SIG-M5 (cell line): ENCODE measurements at regions not wholly inside any gene's neighbourhood (a gene's known extent, or its start where the extent isn't known, plus 50 kb on each side); places are given as distances from the start of the nearest gene placed in this dataset.
"Not testable (repeated sequence)": the region's sequence is repeated elsewhere in the genome, so short reads cannot be mapped to it uniquely, and the experiment has no call there.

Experiments used
- DNase-seq: peaks from one replicate; lab custom pipeline; 2025; lab: John Stamatoyannopoulos, UW

- no peak for DNase-seq
Measured at GRCh38 chr7:47089461-47089860, 492.4 kb downstream of the TNS3 start.

DNA sequence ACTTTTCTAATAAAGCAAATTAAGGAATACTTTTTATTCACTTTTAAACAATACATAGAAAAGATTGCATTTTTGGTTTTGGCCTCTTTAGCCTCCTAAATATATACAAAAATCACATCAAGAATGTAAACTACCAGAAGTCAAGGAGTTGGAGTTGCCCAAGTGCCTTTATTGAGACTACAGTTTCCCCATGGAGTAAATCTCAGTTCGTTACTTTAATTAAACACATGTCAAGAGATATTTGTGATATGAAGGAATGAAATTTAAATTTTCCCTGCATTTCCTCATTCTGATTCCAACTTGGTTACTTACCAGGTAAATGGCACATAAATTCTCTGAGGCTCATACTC is 492.9 kb downstream of the TNS3 start:
- DNase-seq: no peak

DNA sequence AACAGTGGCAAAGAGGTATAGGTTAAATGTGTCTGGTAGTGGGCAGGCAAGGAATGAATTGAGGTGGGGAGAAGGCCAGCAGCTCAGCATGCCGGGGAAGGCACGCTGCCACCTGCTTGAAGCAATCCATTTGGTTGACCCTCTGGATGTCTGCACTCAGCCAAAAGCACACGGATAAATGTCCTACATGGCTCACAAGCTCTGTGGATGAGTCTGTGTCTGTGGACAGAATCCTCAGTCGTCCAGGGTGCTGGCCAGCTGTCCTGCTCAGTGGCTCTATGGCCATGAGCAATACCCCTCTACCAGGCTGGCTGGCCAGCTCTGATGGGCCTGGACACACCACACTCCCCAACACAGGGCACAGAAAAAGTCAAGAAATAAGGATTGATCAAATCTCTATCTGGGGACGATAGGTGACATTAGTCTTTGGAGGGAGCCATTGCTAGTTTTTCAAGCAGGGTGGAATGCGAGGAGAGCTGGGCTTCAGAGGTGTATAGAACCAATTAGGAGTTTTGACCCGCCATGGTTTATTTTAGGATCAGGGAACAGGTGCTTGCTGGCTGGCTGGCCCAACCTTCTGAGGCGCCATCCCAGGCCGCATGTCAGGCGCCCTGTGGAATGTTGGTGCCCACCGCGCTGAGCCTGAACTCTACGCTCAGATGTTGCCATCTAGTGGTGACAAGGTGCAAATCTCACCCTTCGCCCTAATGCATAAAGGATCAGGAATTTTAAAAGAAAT is 493.4 kb downstream of the TNS3 start:
- DNase-seq: no peak

DNA sequence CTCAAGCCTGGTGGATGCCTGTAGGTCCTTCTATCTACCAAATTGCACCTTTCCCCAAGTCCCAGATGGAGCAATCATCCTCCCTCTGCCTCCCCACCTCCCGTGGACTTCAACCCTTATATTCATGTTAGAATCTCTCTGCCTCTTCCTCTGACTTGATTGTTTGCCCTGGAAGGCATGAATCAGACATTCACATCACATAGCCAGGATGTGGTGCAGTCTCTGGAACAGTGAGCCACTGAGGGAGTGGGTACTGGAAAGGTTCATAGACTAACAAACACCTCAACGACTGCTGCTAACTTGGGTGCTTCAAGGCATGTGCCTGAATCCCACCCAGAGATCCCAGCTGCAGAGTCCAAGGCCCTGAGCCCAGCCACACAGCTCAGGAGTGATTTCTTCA is 494.0 kb downstream of the TNS3 start:
- no peak for DNase-seq

DNA sequence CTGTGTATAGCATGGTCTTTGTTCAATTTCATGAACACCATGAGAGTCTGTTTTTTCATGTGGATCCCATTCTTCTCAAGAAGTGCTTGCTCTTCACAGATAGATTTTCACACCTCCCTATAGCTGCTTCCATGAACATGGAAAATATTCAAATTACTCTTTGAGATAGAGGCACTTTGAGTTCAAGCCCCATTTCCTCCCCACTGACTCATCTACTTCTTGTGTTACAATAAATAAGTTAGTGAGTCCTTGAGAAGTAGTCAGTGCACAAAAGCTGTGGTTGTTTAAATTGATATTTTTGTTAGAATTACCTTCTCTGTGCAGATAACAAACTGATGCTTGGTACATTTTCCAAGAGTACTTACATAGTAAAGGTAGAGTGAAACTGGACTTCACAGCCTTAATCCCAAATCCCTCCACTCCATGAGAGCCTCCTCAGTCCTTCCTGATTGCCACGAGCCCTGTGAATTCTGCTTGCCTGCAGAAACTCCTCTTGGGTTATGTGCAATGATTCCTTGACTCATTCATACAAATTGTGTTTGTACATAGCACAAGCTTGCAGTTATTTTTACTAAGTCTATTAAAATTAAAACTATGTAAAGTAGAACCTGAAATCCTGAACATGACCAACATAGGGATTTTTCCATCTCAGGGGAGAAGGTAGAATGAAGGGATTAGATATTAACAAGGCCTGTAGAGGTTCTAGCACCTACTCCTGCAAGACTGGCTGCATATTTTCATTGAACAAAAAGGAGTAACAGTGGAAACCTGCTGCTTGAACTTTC is 496.2 kb downstream of the TNS3 start:
- no peak for DNase-seq

GRCh38 chr7:47083476-47084250 is 498.2 kb downstream of the TNS3 start:
- no peak for DNase-seq

- no peak for DNase-seq
Measured at GRCh38 chr7:47080816-47081215, 501.1 kb downstream of the TNS3 start.

- DNase-seq: no peak
Measured at GRCh38 chr7:47078241-47078640, 503.7 kb downstream of the TNS3 start.

DNA sequence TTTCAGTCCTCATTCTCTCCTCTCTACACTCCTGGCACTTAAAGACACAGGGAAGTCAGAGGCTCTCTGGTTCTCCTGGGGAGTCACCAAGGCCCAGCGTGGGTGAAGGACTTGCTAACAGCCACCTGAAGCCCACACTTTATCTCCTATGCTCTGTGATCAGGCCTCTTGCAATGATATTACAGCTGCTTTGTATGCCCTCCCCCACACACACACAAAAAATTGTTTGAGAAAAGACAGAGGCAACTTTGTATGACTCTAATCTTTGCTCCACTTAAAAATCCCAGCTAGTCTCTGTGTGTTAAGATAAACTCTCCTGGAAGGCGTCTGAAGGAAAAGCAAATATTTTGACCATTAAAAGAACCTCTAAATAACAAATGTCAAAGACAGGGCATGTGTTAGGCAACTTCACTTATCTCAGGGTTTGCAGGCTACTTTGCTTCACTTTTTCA is 507.2 kb downstream of the TNS3 start:
- no peak for DNase-seq

- no peak for DNase-seq
Measured at GRCh38 chr7:47073284-47073683, 508.6 kb downstream of the TNS3 start.

DNA sequence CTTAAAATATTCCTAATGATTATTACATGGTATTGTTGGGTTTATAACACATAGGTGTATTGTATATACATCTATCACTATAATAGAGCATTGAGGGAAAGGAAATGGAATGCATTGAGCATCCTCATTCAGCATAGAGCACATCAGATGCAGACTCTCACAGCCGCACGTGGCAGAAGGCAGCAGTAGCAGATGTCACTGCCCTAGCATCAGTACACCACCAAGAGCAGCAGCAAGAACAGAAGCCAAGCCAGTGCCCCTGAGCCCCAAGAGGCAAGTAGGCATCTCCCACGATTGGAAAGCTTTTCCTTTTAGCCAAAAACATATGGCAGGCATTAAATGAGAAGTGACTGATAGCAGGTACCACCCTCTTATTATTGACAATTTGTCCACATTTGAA is 510.0 kb downstream of the TNS3 start:
- DNase-seq: no peak

- DNase-seq: no peak
Measured at GRCh38 chr7:47069385-47070076, 512.4 kb downstream of the TNS3 start.

- DNase-seq: no peak
Measured at GRCh38 chr7:47066976-47067614, 514.8 kb downstream of the TNS3 start.

DNA sequence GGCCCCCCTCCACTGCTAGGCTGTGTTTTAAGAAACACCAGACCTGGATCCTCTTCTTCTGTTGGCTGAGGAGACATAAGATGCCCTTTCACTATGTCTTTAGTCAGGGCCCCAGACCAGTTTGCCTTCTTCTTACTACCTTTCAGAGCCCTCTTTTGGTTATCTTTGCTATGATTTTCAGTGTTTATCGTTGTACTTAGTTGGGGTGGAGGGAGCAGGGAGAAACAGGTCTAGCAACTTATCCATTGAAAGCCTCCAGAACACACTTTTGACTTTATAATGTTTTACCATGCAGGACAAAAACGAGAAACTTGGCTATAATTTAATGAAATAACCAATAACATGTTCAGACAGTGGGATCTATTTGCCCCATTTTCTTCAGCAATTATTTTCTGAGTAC is 525.2 kb downstream of the TNS3 start:
- DNase-seq: no peak

DNA sequence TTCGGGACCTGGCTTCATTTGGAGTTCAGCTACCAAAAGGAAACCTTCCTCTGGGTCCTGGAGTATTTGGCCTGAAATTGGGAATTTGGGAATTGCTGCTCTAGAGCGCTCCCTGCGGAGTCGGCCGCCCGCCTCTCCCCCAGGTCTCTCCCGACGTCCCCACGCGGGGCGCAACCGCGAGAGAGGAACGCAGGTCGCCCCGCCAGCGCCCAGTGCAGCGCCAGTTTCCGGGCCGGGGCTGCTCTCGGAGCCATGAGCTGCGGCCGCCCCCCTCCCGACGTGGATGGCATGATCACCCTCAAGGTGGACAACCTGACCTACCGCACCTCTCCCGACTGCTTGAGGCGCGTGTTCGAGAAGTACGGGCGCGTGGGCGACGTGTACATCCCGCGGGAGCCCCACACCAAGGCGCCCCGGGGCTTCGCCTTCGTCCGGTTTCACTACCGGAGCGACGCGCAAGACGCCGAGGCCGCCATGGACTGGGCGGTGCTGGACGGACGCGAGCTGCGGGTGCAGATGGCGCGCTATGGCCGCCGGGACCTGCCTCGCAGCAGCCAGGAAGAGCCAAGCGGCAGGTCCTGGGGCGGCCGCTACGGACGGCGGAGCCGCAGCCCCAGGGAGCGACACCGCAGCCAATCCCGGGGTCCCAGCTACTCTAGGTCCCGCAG is 529.2 kb downstream of the TNS3 start:
- not testable (repeated sequence) for DNase-seq

DNA sequence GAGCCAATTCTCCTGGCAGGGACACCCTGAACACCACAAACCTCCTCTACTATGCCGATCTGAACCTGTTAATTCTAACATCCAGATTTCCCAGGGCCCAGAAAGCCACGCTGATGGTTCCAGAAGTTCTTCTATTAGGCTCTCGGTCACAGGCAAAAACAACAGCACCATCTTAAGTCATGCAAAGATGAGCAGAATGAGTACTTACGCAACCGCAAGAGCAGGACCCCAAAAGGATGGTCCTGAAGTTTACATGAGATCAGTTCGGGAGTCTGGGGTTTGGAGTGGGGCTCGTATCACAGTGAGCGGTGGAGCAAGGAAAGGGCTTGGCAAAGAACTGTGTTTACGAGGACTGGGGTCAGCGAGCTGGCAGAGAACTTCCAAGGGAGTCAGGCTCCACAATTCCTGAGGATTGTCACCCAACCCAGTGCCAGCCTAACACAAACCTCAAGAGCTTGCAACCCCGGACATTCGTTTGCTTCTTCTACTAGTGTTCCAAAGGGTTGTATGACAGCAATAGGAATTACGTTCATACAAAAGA is 532.6 kb downstream of the TNS3 start:
- DNase-seq: no peak

DNA sequence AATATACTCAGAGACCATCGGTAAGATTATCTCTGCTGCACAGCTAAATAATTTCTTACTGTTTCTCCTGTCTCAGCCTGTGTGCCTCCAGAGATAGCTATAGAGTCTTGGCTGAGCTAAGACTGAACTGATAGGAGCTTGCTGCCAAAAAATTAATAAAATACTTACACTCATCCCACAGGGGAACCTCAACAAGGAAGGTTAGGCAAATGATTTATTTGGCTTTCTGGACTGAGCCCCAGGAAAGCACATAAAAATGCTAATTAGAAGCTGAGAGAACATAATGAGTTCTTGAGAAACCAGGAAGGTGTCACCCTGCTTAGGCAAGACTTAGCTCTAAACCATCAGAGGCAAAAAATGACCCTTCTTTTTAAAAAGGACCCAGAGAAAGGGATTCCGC is 534.5 kb downstream of the TNS3 start:
- no peak for DNase-seq

- no peak for DNase-seq
Measured at GRCh38 chr7:47046949-47047348, 535.0 kb downstream of the TNS3 start.

GRCh38 chr7:47045207-47046051 is 536.5 kb downstream of the TNS3 start:
- no peak for DNase-seq

GRCh38 chr7:47044625-47045024 is 537.3 kb downstream of the TNS3 start:
- no peak for DNase-seq
